ENCODE measurements at regions not wholly inside any gene's neighbourhood (a gene's known extent, or its start where the extent isn't known, plus 50 kb on each side); places are given as distances from the start of the nearest gene placed in this dataset.

DNA sequence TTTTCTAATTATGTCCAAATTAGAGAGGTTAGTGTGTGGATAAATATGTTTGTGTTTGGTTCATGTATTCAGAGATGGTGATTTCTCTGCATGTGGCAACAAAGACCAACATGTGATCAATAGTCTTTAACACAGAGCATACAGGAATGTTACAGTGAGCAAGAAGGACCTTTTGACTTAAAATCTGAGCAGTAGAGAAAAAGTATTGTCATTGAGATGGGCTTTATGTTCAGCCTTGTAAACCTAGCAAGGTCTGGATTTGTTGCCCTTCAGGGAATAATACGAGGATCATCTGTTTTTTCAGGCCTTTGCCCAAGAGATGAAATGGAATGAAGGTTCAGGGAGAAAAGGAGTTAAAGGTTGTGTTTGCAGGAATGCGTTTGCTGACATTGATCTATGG is 161.8 kb upstream of the NECTIN3 start:
- TF ChIP-seq CTCF (IDR thresholded peaks at IDR 0.05) (no peak), POLR2A (IDR thresholded peaks at IDR 0.05) (no peak)

Data from prostate gland (tissue), 2 donors.